K562 (cell line): ENCODE measurements at regions not wholly inside any gene's neighbourhood (a gene's known extent, or its start where the extent isn't known, plus 50 kb on each side); places are given as distances from the start of the nearest gene placed in this dataset.

Experiments
- ATAC-seq: fragments of 200-7000 bp; cut with Tn5 transposase; 3 replicates; pipeline ENCODE4 v1.9.1; 2020; ENCODE audit warnings: moderate library complexity
- BruUV-seq: library from RNA; stranded (reverse); fragments of 400-500 nt; replicated peaks from 2 replicates; lab custom pipeline; 2021; lab: Mats Ljungman, UMichigan
- CTCF ChIA-PET: fragments of 300-600 bp; formaldehyde crosslinking; extraction: SDS; loops from one replicate; lab custom pipeline; 2021; ENCODE audit warnings: low intra/inter-chr PET ratio; lab: Yijun Ruan, JAX
- POLR2A ChIA-PET: fragments of 300-600, 350-650 bp; sonication (Branson Sonifier 250); formaldehyde crosslinking; extraction: SDS; loops from one replicate; lab custom pipeline; 2021; ENCODE audit warnings: antibody characterized with exemption, inconsistent platforms; lab: Yijun Ruan, JAX
- DNase-seq, 4 experiments: peaks; one replicate each; pipeline versions ENCODE4 v3.0.0 to v3.0.0-alpha.2; 2011 to 2018; ENCODE audit warnings: low spot score in 3 of 4, mixed read lengths in 3 of 4; ENCODE audit errors: extremely low read depth in 1 of 4
- FAIRE-seq: peaks from 2 replicates; lab custom pipeline; 2011; peaks lifted over from hg19 to GRCh38; lab: Jason Lieb, UNC
- H2AFZ ChIP-seq: 2 replicates; pipeline ENCODE4 v1.6.0; 2011; ENCODE audit warnings: low read depth, low read length, control low read depth, inconsistent platforms
- H3K27ac ChIP-seq: fragments of 200-600 bp; 3 replicates; pipeline ENCODE4 v1.8.0; 2011; ENCODE audit warnings: low read depth, mild to moderate bottlenecking, control low read depth, inconsistent platforms, low read length, moderate library complexity, mixed read lengths; ENCODE audit errors: extremely low read depth
- H3K27me3 ChIP-seq, 2 experiments: fragments of 300-600 bp in 1 of 2; 2 replicates in 1 of 2; 3 replicates in 1 of 2; pipeline versions ENCODE4 v1.6.0 to v1.8.0; 2011; ENCODE audit warnings: inconsistent platforms in 2 of 2, low read length in 2 of 2, mild to moderate bottlenecking in 1 of 2, mixed read lengths in 1 of 2, moderate library complexity in 1 of 2; ENCODE audit not compliant: control insufficient read depth in 2 of 2, insufficient read depth in 2 of 2
- H3K36me3 ChIP-seq: fragments of 300-600 bp; 3 replicates; pipeline ENCODE4 v1.8.0; 2011; ENCODE audit warnings: mild to moderate bottlenecking, low read length, inconsistent platforms; ENCODE audit not compliant: control insufficient read depth, insufficient read depth
- H3K4me1 ChIP-seq, 2 experiments: fragments of 200-600 bp in 1 of 2; replicated peaks in 1 of 2; 2 replicates in 1 of 2; 3 replicates in 1 of 2; pipeline versions ENCODE4 v1.5.1 to v1.8.0; 2011; ENCODE audit warnings: inconsistent platforms in 2 of 2, low read length in 2 of 2, mild to moderate bottlenecking in 1 of 2, mixed read lengths in 1 of 2, moderate library complexity in 1 of 2; ENCODE audit not compliant: control insufficient read depth in 2 of 2, insufficient read depth in 2 of 2
- H3K4me2 ChIP-seq: 2 replicates; pipeline ENCODE4 v1.6.1; 2011; ENCODE audit warnings: low read length, control low read depth, inconsistent platforms, mixed read lengths; ENCODE audit not compliant: insufficient read depth
- H3K4me3 ChIP-seq: fragments of 200-600 bp; sonication (generic), shearing (Covaris generic); 2 replicates; pipeline ENCODE4 v1.5.1; 2016; ENCODE audit warnings: control low read depth, inconsistent platforms
- H3K79me2 ChIP-seq: fragments of 200-600 bp; 3 replicates; pipeline ENCODE4 v1.8.0; 2011; ENCODE audit warnings: low read length, inconsistent platforms; ENCODE audit not compliant: control insufficient read depth, insufficient read depth
- H3K9ac ChIP-seq, 2 experiments: 2 replicates each; pipeline versions ENCODE4 v1.6.0 to v1.6.1; 2011; ENCODE audit warnings: low read depth in 2 of 2, low read length in 2 of 2, control low read depth in 1 of 2, inconsistent platforms in 1 of 2, mild to moderate bottlenecking in 1 of 2, mixed read lengths in 1 of 2; ENCODE audit not compliant: insufficient read depth in 1 of 2
- H3K9me1 ChIP-seq: one replicate; pipeline ENCODE4 v1.6.0; 2011; ENCODE audit warnings: inconsistent platforms, mild to moderate bottlenecking, low read length, moderate library complexity; ENCODE audit not compliant: control insufficient read depth, insufficient read depth
- H3K9me3 ChIP-seq: replicated peaks from 2 replicates; pipeline ENCODE4 v1.5.1; 2011; ENCODE audit warnings: low read depth, low read length, inconsistent platforms; ENCODE audit not compliant: control insufficient read depth, insufficient read depth
- H4K20me1 ChIP-seq: replicated peaks from 2 replicates; pipeline ENCODE4 v1.6.1; 2011; ENCODE audit warnings: low read length, inconsistent platforms, mixed read lengths; ENCODE audit not compliant: control insufficient read depth, insufficient read depth
- BRD9 ChIP-seq: fragments of 450-650 bp; IDR thresholded peaks from 2 replicates; pipeline ENCODE4 v1.6.1; 2018; ENCODE audit warnings: low read depth; ENCODE audit not compliant: partially characterized antibody
- CHCHD3 ChIP-seq: fragments of 250-450 bp; sonication (Bioruptor Pico); IDR thresholded peaks from 2 replicates; pipeline ENCODE4 v2.1.2; 2022; ENCODE audit warnings: mild to moderate bottlenecking
- DPF2 ChIP-seq: fragments of 450-650 bp; IDR thresholded peaks from 2 replicates; pipeline ENCODE4 v1.6.1; 2016
- KAT7 ChIP-seq: sonication (generic); formaldehyde crosslinking; IDR thresholded peaks from 2 replicates; pipeline ENCODE4 v1.8.0; 2022; ENCODE audit warnings: missing genetic modification reagents, mild to moderate bottlenecking, borderline replicate concordance
- POLR2A ChIP-seq: fragments of 450-650 bp; conservative IDR thresholded peaks from 2 replicates; pipeline ENCODE4 v1.6.1; 2016
- POLR3A ChIP-seq: IDR thresholded peaks from 2 replicates; pipeline ENCODE4 v1.6.1; 2011; ENCODE audit warnings: borderline replicate concordance, mild to moderate bottlenecking, moderate library complexity; ENCODE audit not compliant: insufficient read length, insufficient read depth; ENCODE audit errors: extremely low read depth
- TAF1 ChIP-seq: IDR thresholded peaks from 2 replicates; pipeline ENCODE4 v1.6.1; 2011; ENCODE audit warnings: mild to moderate bottlenecking, low read length, moderate library complexity; ENCODE audit not compliant: insufficient read depth, control insufficient read depth, severe bottlenecking; ENCODE audit errors: extremely low read depth
- YY1 ChIP-seq, 3 experiments: IDR thresholded peaks; 2 replicates each; pipeline ENCODE4 v1.6.1; 2011; ENCODE audit warnings: low read length in 2 of 3, mild to moderate bottlenecking in 2 of 3, moderate library complexity in 2 of 3, borderline replicate concordance in 1 of 3, control low read depth in 1 of 3, low read depth in 1 of 3; ENCODE audit not compliant: insufficient read depth in 3 of 3, insufficient replicate concordance in 2 of 3, control insufficient read depth in 1 of 3, insufficient read length in 1 of 3; ENCODE audit errors: extremely low read depth in 1 of 3
- ZBTB2 ChIP-seq: fragments of 450-650 bp; IDR thresholded peaks from 2 replicates; pipeline ENCODE4 v1.6.1; 2016; ENCODE audit warnings: antibody characterized with exemption
- ZBTB40 ChIP-seq, 2 experiments: fragments of 450-650 bp in 1 of 2; sonication (generic) in 1 of 2; formaldehyde crosslinking in 1 of 2; IDR thresholded peaks; 2 replicates each; pipeline versions ENCODE4 v1.7.1 to v1.9.0; 2016 to 2022; ENCODE audit warnings: inconsistent platforms in 1 of 2, mild to moderate bottlenecking in 1 of 2, missing genetic modification reagents in 1 of 2
- WGBS: fragments of 100-300 bp; shearing (Covaris generic); methylation state at CpG from one replicate; pipeline ENCODE4 v1.1.6; 2016; ENCODE audit warnings: low coverage, mixed read lengths; ENCODE audit not compliant: insufficient coverage; ENCODE audit errors: missing lambda C conversion rate; 5-methylcytosine and 5-hydroxymethylcytosine counted together
- in situ Hi-C: fragments of 300-500 bp; cut with MboI; formaldehyde crosslinking; loops from 4 replicates; pipeline ENCODE4 v1.15.0; 2018; ENCODE audit warnings: inconsistent platforms, mixed read lengths
- intact Hi-C: fragments of 100-400 bp; cut with micrococcal nuclease; formaldehyde crosslinking; loops from 2 replicates; pipeline ENCODE4 v1.14.2; 2022

- intact Hi-C loops, result loop anchor here (2.0 to 5.0 kb wide), 3 partner anchors 46 to 296 kb away; no protein-coding TSS in a partner anchor
- TF ChIP-seq TAF1 (no peak), CHCHD3 (no peak), DPF2 (0 out of 2 replicates have a peak, but pooled peaks have one; percentile 9), ZBTB2 (peak; percentile 32; the same call in 1 of the 2 replicates), POLR3A (no peak), POLR2A (0 out of 2 replicates have a peak, but pooled peaks have one; percentile 1), BRD9 (no peak), ZBTB40 (IDR thresholded peaks at IDR 0.05) (0 out of 2 replicates have a peak, but pooled peaks have one; percentile 16), ZBTB40 (CRISPR knock-in tag; IDR thresholded peaks at IDR 0.05) (no peak), KAT7 (CRISPR knock-in tag) (no peak), YY1 (IDR thresholded peaks at IDR 0.05; ENCODE audit: borderline replicate concordance in 1 of 3, control insufficient read depth in 1 of 3, extremely low read depth in 1 of 3, insufficient read depth in 3 of 3, insufficient read length in 1 of 3, insufficient replicate concordance in 2 of 3, low read depth in 1 of 3, low read length in 2 of 3) (no peak)
Observed at GRCh38 chr1:65527190-65527589, 106.7 kb downstream of the LEPR start.

More at GRCh38 chr1:65527190-65527589, 106.7 kb downstream of the LEPR start:
- peaks cover 22% of the 10 kb centered on the region for H3K36me3 ChIP-seq
- ATAC-seq (peak; percentile 48), FAIRE-seq (no peak), DNase-seq (peak in 2 of 4 experiments; percentile 27 to 37)
- no TSS peak for BruUV-seq
- no peaks in the 10 kb centered on the region for H3K9me1 ChIP-seq
- H3K4me3 ChIP-seq, result peak overlapping the region; percentile 82
- peaks cover 66% of the 10 kb centered on the region for H3K79me2 ChIP-seq
- peaks cover 10% of the 10 kb centered on the region in 2 experiments; a peak in 4 of 5 replicates for H3K4me1 ChIP-seq
- no peaks in the 10 kb centered on the region for H4K20me1 ChIP-seq
- ChIA-PET CTCF (no interaction called here), POLR2A (interaction anchor here (1.5 kb wide), 1 partner anchor 9 kb away, joined by 4 read pairs; no protein-coding TSS in a partner anchor)
- in situ Hi-C loops, result no loop called here
- 0 out of 2 replicates have a peak, but pooled peaks cover 2% of the 10 kb centered on the region for H3K9me3 ChIP-seq
- H2AFZ ChIP-seq, result peak overlapping the region; percentile 41
- H3K27me3 ChIP-seq, result no peaks in the 10 kb centered on the region
- peak overlapping the region; percentile 84 for H3K4me2 ChIP-seq
- peak overlapping the region; percentile 73 for H3K27ac ChIP-seq
- 0% methylated on average over 3 of the region's 3 CpGs for WGBS
- H3K9ac ChIP-seq, result peak overlapping the region in 1 of 2 experiments; percentile 83; a peak in 3 of 4 replicates
